ENCODE measurements at regions not wholly inside any gene's neighbourhood (a gene's known extent, or its start where the extent isn't known, plus 50 kb on each side); places are given as distances from the start of the nearest gene placed in this dataset.

- peaks cover 2 to 6% of the 10 kb centered on the region in 2 experiments; a peak in 4 of 5 replicates for H3K9me3 Mint-ChIP-seq
- no peak overlapping the region for H2BK120ac ChIP-seq (ENCODE audit: low read depth, low read length, poor library complexity, severe bottlenecking)
- no peak for TF ChIP-seq CTCF (conservative IDR thresholded peaks at IDR 0.05)
- H2AK5ac ChIP-seq (ENCODE audit: insufficient read length, low read length): no peak overlapping the region
- no peaks in the 10 kb centered on the region for H3K4me1 ChIP-seq (ENCODE audit: insufficient read depth, low read length)
- no peak overlapping the region for H3K23ac ChIP-seq (ENCODE audit: insufficient read length, low read depth, low read length)
- H2AFZ ChIP-seq (ENCODE audit: low read length): no peak overlapping the region
- no peaks in the 10 kb centered on the region; a peak in 1 of 4 replicates for H3K4me1 Mint-ChIP-seq
- no peak overlapping the region for H4K8ac ChIP-seq (replicated peaks; ENCODE audit: insufficient read length, low read depth, low read length)
- H4K91ac ChIP-seq (ENCODE audit: insufficient read length, low read depth, low read length): no peak overlapping the region
- H3K4me2 ChIP-seq (ENCODE audit: insufficient read depth, insufficient read length, low read length): no peak overlapping the region
- no peak overlapping the region for H3K56ac ChIP-seq (ENCODE audit: insufficient read length, low read depth, low read length)
- H3K23me2 ChIP-seq (ENCODE audit: insufficient read length, low read depth, low read length, poor library complexity, severe bottlenecking): no peaks in the 10 kb centered on the region
- no peaks in the 10 kb centered on the region for H3K79me1 ChIP-seq (ENCODE audit: insufficient read depth, low read depth, low read length, poor library complexity, severe bottlenecking)
- no peaks in the 10 kb centered on the region; the same call in 1 of the 2 replicates for H3K79me2 ChIP-seq (ENCODE audit: insufficient read depth, low read length)
- DNase-seq: no peak
- no peak overlapping the region for H2BK20ac ChIP-seq (ENCODE audit: low read depth, low read length, poor library complexity, severe bottlenecking)
- H3K27ac Mint-ChIP-seq: no peak overlapping the region
- no peak overlapping the region for H3K4me3 Mint-ChIP-seq
- no peak overlapping the region for H3K9ac ChIP-seq (ENCODE audit: extremely low read depth, insufficient read length, low read length)
- H3K27ac ChIP-seq (ENCODE audit: insufficient read length, low read depth, low read length): no peak overlapping the region
- H2BK12ac ChIP-seq (ENCODE audit: insufficient read length, low read depth, low read length): no peak overlapping the region
- no peak overlapping the region for H3K18ac ChIP-seq (ENCODE audit: insufficient read length, low read depth, low read length)
- H3K27me3 ChIP-seq (ENCODE audit: insufficient read depth, low read length): no peaks in the 10 kb centered on the region; the same call in 1 of the 2 replicates
- H3K27me3 Mint-ChIP-seq (ENCODE audit: low read depth): no peaks in the 10 kb centered on the region
- H3K36me3 Mint-ChIP-seq (ENCODE audit: insufficient read depth in 1 of 3, low read depth in 3 of 3): peaks cover 0 to 2% (median 2%) of the 10 kb centered on the region in 3 experiments; a peak in 2 of 7 replicates
- no peak overlapping the region for H3T11ph ChIP-seq (ENCODE audit: low read length)
- no peak overlapping the region for H3K4ac ChIP-seq (ENCODE audit: low read depth, low read length)
- no peak overlapping the region for H2BK5ac ChIP-seq (ENCODE audit: insufficient read length, low read length)
- WGBS (ENCODE audit: extremely low coverage, insufficient read length, low lambda C conversion rate): no CpG with 5 or more reads among the region's 4 CpGs
- no peak overlapping the region for H3K14ac ChIP-seq (ENCODE audit: insufficient read depth, low read length)
- no peaks in the 10 kb centered on the region for H4K20me1 ChIP-seq (ENCODE audit: control insufficient read depth, insufficient read depth, insufficient read length)
- no peaks in the 10 kb centered on the region for H3K9me3 ChIP-seq (ENCODE audit: control insufficient read depth, low read depth, low read length)
- H4K5ac ChIP-seq (ENCODE audit: insufficient read length, low read depth, low read length): no peak overlapping the region
- H2BK15ac ChIP-seq (ENCODE audit: low read depth, low read length): no peak overlapping the region
Observed at GRCh38 chr5:17761326-17761725, 127.1 kb downstream of the TAF11L14 start.

Measured in H9 (cell line).